Spleen (tissue), 7 donors: ENCODE measurements at regions not wholly inside any gene's neighbourhood (a gene's known extent, or its start where the extent isn't known, plus 50 kb on each side); places are given as distances from the start of the nearest gene placed in this dataset.

ENCODE experiments used
- POLR2A ChIP-seq, 3 donors: fragments of 450-650 bp; IDR thresholded peaks; one replicate each; pipeline ENCODE4 v1.5.1; 2017; ENCODE audit warnings: antibody characterized with exemption in 3 of 3, mild to moderate bottlenecking in 1 of 3
- POLR2AphosphoS5 ChIP-seq, 3 donors: sonication (generic); formaldehyde crosslinking; IDR thresholded peaks; one replicate each; pipeline ENCODE4 v1.5.1; 2017; ENCODE audit warnings: antibody characterized with exemption in 3 of 3
- TF ChIP-seq, protein P1 (sequence below), 11 experiments: fragments of 200-600 bp in 7 of 11; fragments of 450-650 bp in 4 of 11; sonication (generic) in 4 of 11; IDR thresholded peaks in 8 of 11; conservative IDR thresholded peaks in 3 of 11; 1 replicate in 7 of 11; 2 replicates in 4 of 11; pipeline versions ENCODE4 v1.4.0 to v1.8.0; 2016 to 2021; ENCODE audit warnings: antibody characterized with exemption in 11 of 11, inconsistent platforms in 4 of 11, mild to moderate bottlenecking in 1 of 11
- donor health status: DM: no; HTN: no; CAD: no; lungs with moderate emphysema.
- donor health status: DM: no; HTN: no; CAD: no.
- donor health status: DM: no; HTN: no; CAD: no.

GRCh38 chr13:31878052-31878451, 138.7 kb downstream of the RXFP2 start:
- TF ChIP-seq, protein P1, sequence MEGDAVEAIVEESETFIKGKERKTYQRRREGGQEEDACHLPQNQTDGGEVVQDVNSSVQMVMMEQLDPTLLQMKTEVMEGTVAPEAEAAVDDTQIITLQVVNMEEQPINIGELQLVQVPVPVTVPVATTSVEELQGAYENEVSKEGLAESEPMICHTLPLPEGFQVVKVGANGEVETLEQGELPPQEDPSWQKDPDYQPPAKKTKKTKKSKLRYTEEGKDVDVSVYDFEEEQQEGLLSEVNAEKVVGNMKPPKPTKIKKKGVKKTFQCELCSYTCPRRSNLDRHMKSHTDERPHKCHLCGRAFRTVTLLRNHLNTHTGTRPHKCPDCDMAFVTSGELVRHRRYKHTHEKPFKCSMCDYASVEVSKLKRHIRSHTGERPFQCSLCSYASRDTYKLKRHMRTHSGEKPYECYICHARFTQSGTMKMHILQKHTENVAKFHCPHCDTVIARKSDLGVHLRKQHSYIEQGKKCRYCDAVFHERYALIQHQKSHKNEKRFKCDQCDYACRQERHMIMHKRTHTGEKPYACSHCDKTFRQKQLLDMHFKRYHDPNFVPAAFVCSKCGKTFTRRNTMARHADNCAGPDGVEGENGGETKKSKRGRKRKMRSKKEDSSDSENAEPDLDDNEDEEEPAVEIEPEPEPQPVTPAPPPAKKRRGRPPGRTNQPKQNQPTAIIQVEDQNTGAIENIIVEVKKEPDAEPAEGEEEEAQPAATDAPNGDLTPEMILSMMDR (IDR thresholded peaks at IDR 0.05 in 8 of 11, conservative IDR thresholded peaks at IDR 0.05 in 3 of 11) = no peak
- no peak for TF ChIP-seq POLR2A (IDR thresholded peaks at IDR 0.05)
- TF ChIP-seq POLR2AphosphoS5 (IDR thresholded peaks at IDR 0.05) = no peak
